ENCODE measurements at regions not wholly inside any gene's neighbourhood (a gene's known extent, or its start where the extent isn't known, plus 50 kb on each side); places are given as distances from the start of the nearest gene placed in this dataset.

DNA sequence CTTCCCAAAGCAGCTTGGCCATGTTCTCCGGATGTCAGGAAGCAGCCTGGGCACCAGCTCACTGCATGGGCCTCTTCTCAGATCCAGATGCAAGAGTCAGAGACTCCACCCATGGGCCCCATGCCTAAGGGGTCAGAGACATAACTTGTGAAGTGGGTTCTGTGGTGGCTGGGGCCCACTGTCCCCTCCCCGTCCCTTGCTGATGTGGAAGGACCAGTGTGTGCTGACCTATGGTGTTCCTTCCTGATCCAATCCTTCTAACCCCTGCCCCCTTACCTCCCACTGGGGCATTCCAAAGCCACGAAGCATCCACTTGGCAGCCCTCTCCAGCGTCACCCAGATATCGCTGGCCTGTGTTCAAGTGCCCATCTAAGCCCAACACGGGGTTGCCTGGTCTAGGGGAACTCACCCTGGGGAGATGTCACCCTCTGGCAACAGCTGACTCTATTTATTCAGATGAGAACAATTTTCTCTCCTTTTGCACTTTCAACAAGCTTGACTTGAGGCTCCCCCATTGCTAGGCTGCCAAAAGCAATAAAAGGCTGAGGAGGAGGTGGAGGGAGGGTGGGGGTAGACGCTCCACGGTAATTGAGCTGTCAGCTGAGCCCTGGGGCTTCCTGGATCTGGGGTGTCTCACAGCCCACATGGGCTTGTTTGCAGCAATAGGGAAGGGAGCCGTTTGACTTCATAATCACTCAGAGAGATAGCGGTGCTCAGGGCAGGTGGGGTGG is 158.5 kb downstream of the ADAMTS15 start:
- Mint-ChIP-seq H3K9me3 (no peaks in the 10 kb centered on the region), H3K4me3 (no peak overlapping the region), H3K27me3 (ENCODE audit: low read depth) (no peaks in the 10 kb centered on the region), H3K4me1 (ENCODE audit: low read depth) (no peaks in the 10 kb centered on the region), H3K36me3 (ENCODE audit: insufficient read depth) (no peaks in the 10 kb centered on the region)
- DNase-seq (no peak), ATAC-seq (no peak)

DNA sequence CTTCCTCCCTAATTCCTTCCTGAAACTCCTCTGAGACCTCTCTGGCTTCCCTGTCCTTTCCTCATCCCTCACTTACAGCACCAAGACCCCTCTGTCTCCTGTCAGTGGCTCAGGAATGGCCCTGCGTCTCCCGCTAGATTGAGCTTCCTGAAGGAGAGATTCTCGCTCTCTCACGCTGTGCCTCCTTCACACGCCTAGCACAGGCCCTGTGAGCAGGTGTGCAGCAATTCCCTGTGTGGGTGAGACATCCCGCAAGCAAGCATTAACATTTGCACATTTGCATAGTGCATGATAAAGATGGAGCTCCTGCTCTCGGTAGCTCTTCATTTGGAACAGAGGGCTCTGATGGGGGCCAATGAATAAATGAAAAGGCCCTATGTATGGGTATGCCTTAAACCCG is 159.8 kb downstream of the ADAMTS15 start:
- H3K4me3 Mint-ChIP-seq, result no peak overlapping the region
- H3K27me3 Mint-ChIP-seq (ENCODE audit: low read depth), result no peaks in the 10 kb centered on the region
- no peaks in the 10 kb centered on the region for H3K9me3 Mint-ChIP-seq
- no peaks in the 10 kb centered on the region for H3K4me1 Mint-ChIP-seq (ENCODE audit: low read depth)
- ATAC-seq (no peak), DNase-seq (no peak)
- no peaks in the 10 kb centered on the region for H3K36me3 Mint-ChIP-seq (ENCODE audit: insufficient read depth)

DNA sequence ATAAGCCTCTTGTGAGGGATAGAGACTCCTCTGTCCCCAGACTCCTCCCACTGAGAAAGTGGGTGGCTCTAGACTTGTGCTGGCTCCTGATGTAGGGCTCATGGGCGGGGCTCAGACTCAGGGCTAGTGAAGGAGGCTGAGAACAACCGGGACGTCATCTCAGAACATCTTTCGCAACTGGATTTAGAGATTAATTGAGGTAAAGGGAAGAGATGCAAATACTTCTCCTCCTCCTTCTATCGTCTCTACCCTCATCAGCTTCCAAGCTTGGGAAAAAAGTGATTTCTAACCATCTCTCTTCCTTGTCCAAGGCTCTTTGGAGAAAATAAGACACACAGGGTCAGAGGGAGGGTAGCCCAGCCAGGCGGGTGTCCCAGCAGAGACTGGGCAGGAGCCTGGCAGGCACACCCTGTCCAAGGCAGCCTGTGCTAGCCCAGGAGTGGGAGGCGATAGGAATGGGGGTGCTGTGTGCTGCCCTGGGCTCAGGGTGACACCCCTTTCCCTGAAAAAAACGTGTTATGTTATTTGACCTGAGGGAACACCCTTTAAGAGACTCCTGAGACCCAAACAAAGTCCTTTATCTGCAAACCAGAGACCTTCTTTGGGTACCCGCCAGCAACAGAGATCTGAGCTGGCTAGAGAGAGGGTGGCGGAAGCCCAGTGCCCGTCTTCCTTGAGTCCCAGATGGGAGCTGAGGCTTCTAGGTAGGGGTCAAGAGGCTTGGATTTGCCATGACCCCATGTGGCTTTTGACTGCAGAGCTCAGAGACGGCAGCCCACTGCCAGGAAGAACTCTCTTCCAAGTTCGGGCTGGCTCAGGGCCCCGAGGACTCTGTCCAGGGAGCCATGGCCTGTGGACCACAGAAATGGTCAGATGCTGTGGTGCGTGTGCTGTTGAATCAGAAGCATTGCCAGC is 160.9 kb downstream of the ADAMTS15 start:
- Mint-ChIP-seq H3K4me1 (ENCODE audit: low read depth) (no peaks in the 10 kb centered on the region), H3K27me3 (ENCODE audit: low read depth) (no peaks in the 10 kb centered on the region), H3K36me3 (ENCODE audit: insufficient read depth) (no peaks in the 10 kb centered on the region), H3K9me3 (no peaks in the 10 kb centered on the region), H3K4me3 (no peak overlapping the region)
- DNase-seq (no peak), ATAC-seq (no peak)

GRCh38 chr11:130611791-130612251 is 163.4 kb downstream of the ADAMTS15 start:
- DNase-seq (no peak), ATAC-seq (no peak)
- no peaks in the 10 kb centered on the region for H3K27me3 Mint-ChIP-seq (ENCODE audit: low read depth)
- H3K9me3 Mint-ChIP-seq, result no peaks in the 10 kb centered on the region
- no peaks in the 10 kb centered on the region for H3K4me1 Mint-ChIP-seq (ENCODE audit: low read depth)
- H3K36me3 Mint-ChIP-seq (ENCODE audit: insufficient read depth), result no peaks in the 10 kb centered on the region
- no peak overlapping the region for H3K4me3 Mint-ChIP-seq

- no peak for DNase-seq
- H3K27me3 Mint-ChIP-seq (ENCODE audit: low read depth), result no peaks in the 10 kb centered on the region
- no peak for ATAC-seq
- H3K4me1 Mint-ChIP-seq (ENCODE audit: low read depth), result no peaks in the 10 kb centered on the region
- no peaks in the 10 kb centered on the region for H3K9me3 Mint-ChIP-seq
- no peak overlapping the region for H3K4me3 Mint-ChIP-seq
- H3K36me3 Mint-ChIP-seq (ENCODE audit: insufficient read depth), result no peaks in the 10 kb centered on the region
Measured at GRCh38 chr11:130612291-130612851, 163.9 kb downstream of the ADAMTS15 start.

DNA sequence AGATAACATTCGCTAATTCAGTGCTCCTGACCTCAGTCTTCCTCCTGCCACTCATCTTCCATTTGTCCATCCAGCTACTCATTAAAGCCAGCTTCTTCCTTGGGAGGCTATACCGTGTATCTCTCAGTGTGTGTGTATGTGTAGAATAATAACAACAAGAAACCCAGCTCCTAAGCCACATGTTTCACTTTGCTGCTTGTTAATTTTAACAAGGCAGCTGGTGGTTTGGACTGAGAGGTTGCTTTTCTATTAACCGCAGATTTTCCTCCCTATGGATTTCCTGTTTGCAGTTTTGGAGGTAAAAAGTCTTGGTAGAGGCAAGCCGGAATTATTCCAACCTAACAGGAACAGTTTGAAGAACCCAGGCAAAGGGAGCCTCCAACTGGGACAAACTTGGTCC is 165.0 kb downstream of the ADAMTS15 start:
- Mint-ChIP-seq H3K4me1 (ENCODE audit: low read depth) (no peaks in the 10 kb centered on the region), H3K27me3 (ENCODE audit: low read depth) (no peaks in the 10 kb centered on the region), H3K36me3 (ENCODE audit: insufficient read depth) (no peaks in the 10 kb centered on the region), H3K9me3 (no peaks in the 10 kb centered on the region), H3K4me3 (no peak overlapping the region)
- ATAC-seq (no peak), DNase-seq (no peak)

DNA sequence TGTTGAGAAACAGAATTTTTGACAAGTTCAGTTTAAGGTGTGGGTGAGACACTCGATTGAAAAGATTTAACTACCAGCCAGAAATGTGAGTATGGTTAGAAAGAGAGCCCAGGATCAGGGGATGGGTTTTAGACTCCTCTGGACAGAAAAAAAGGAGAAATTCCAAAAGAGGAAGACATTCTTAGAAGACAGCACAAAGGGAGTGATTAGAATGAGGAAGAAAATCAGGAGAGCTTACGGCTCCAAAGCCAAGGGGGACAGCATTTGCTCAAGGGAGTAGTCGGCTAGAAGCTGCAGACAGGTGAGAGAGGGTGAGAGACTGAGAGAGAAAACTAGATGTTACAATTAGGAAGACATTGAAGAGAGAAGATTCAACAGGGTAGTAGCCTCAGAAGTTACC is 166.1 kb downstream of the ADAMTS15 start:
- Mint-ChIP-seq H3K9me3 (no peaks in the 10 kb centered on the region), H3K36me3 (ENCODE audit: insufficient read depth) (no peaks in the 10 kb centered on the region), H3K4me1 (ENCODE audit: low read depth) (no peaks in the 10 kb centered on the region), H3K4me3 (no peak overlapping the region), H3K27me3 (ENCODE audit: low read depth) (no peaks in the 10 kb centered on the region)
- no peak for DNase-seq
- ATAC-seq, result no peak

GRCh38 chr11:130615561-130615960 is 167.1 kb downstream of the ADAMTS15 start:
- no peaks in the 10 kb centered on the region for H3K9me3 Mint-ChIP-seq
- H3K27me3 Mint-ChIP-seq (ENCODE audit: low read depth), result peaks cover 3% of the 10 kb centered on the region
- no peaks in the 10 kb centered on the region for H3K36me3 Mint-ChIP-seq (ENCODE audit: insufficient read depth)
- ATAC-seq, result no peak
- no peaks in the 10 kb centered on the region for H3K4me1 Mint-ChIP-seq (ENCODE audit: low read depth)
- DNase-seq, result no peak
- H3K4me3 Mint-ChIP-seq, result no peak overlapping the region

DNA sequence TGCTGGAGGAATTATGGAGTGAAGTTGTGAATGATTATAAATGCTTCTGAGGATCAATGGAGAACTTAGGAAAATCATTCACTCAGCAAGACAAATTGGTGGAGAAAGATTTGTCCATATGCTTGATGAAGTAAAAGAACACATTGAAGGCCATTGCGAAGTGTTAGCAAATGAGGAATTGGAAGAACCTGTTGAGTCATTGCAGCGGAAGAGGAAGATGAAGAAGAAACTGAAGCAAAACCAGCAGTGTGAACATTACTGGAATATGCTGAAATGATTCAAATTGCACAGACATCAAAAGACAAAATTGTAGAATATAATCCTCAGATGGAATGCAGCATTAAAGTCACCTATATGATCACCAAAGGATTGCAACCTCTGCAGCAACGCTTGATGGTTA is 168.1 kb downstream of the ADAMTS15 start:
- no peaks in the 10 kb centered on the region for H3K4me1 Mint-ChIP-seq (ENCODE audit: low read depth)
- no peak for DNase-seq
- peaks cover 3% of the 10 kb centered on the region for H3K27me3 Mint-ChIP-seq (ENCODE audit: low read depth)
- no peak for ATAC-seq
- no peaks in the 10 kb centered on the region for H3K9me3 Mint-ChIP-seq
- no peak overlapping the region for H3K4me3 Mint-ChIP-seq
- H3K36me3 Mint-ChIP-seq (ENCODE audit: insufficient read depth), result no peaks in the 10 kb centered on the region

GRCh38 chr11:130617001-130617400 is 168.6 kb downstream of the ADAMTS15 start:
- no peaks in the 10 kb centered on the region for H3K9me3 Mint-ChIP-seq
- ATAC-seq (no peak), DNase-seq (no peak)
- peaks cover 7% of the 10 kb centered on the region for H3K27me3 Mint-ChIP-seq (ENCODE audit: low read depth)
- H3K4me3 Mint-ChIP-seq, result no peak overlapping the region
- H3K4me1 Mint-ChIP-seq (ENCODE audit: low read depth), result no peaks in the 10 kb centered on the region
- H3K36me3 Mint-ChIP-seq (ENCODE audit: insufficient read depth), result no peaks in the 10 kb centered on the region

DNA sequence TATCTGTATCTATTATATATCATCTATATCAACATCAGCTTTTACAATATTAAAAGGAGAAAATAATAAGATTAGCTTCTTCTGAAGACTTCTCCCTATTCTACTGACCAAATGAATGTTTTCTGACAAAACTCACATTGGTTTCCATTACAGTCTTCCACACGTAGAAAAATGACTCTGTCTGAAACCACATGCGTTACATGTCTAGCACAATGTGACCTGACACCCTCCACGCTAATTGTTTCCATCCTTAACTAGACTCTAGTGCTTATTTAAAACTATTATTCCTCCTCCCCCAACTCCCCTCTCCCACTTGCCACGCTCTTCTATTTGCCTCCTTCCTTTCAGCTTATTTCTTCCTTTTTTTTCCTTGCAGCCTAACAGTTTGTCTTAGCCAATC is 172.1 kb downstream of the ADAMTS15 start:
- Mint-ChIP-seq H3K4me1 (ENCODE audit: low read depth) (no peaks in the 10 kb centered on the region), H3K27me3 (ENCODE audit: low read depth) (peaks cover 14% of the 10 kb centered on the region), H3K4me3 (no peak overlapping the region), H3K9me3 (no peaks in the 10 kb centered on the region), H3K36me3 (ENCODE audit: insufficient read depth) (no peaks in the 10 kb centered on the region)
- no peak for ATAC-seq
- no peak for DNase-seq

DNA sequence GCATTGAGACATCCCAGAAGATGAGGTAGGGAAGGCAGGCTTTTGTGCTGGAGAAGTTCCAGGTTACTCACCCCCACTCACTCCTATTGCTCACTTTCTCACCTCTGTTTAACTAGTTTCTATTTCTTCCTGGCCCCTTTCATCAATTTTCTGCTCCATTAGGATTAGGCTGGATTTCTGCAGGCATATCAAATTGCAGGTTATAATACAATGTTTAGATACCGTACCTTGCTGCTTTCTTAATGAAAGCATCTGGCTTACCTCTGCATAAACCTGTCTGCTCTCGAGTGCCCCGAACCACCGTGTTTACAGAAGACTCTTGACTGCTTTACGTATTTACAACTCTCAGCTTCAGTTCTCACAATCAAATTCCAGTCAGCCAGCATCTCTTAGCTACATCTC is 173.7 kb downstream of the ADAMTS15 start:
- ATAC-seq (no peak), DNase-seq (no peak)
- peaks cover 14% of the 10 kb centered on the region for H3K27me3 Mint-ChIP-seq (ENCODE audit: low read depth)
- no peak overlapping the region for H3K4me3 Mint-ChIP-seq
- H3K36me3 Mint-ChIP-seq (ENCODE audit: insufficient read depth), result no peaks in the 10 kb centered on the region
- H3K4me1 Mint-ChIP-seq (ENCODE audit: low read depth), result no peaks in the 10 kb centered on the region
- no peaks in the 10 kb centered on the region for H3K9me3 Mint-ChIP-seq

GRCh38 chr11:130623670-130624668 is 175.5 kb downstream of the ADAMTS15 start:
- DNase-seq (no peak), ATAC-seq (no peak)
- Mint-ChIP-seq H3K4me3 (no peak overlapping the region), H3K36me3 (ENCODE audit: insufficient read depth) (no peaks in the 10 kb centered on the region), H3K4me1 (ENCODE audit: low read depth) (no peaks in the 10 kb centered on the region), H3K27me3 (ENCODE audit: low read depth) (peaks cover 14% of the 10 kb centered on the region), H3K9me3 (no peaks in the 10 kb centered on the region)
